Heart right ventricle (tissue), 16 donors: ENCODE measurements at regions not wholly inside any gene's neighbourhood (a gene's known extent, or its start where the extent isn't known, plus 50 kb on each side); places are given as distances from the start of the nearest gene placed in this dataset.

Experiments
- ATAC-seq, 8 donors: fragments of 200-7000 bp; cut with Tn5 transposase; one replicate each; pipeline ENCODE4 v1.9.1; 2020; ENCODE audit warnings: mild to moderate bottlenecking in 8 of 8, moderate library complexity in 8 of 8, moderate number of reproducible peaks in 1 of 8
- DNase-seq, 2 donors: peaks; one replicate each; pipeline ENCODE4 v3.0.0-alpha.2; 2020
- H3K27ac ChIP-seq, 10 donors: fragments of 200-600 bp; sonication (generic) in 2 of 10; one replicate each; pipeline versions ENCODE4 v1.5.0 to v1.8.0; 2020 to 2022; ENCODE audit warnings: mild to moderate bottlenecking in 3 of 10
- H3K27me3 ChIP-seq, 7 donors: fragments of 200-600 bp; one replicate each; pipeline ENCODE4 v1.8.0; 2021 to 2022; ENCODE audit warnings: mild to moderate bottlenecking in 2 of 7
- H3K36me3 ChIP-seq, 9 donors: fragments of 200-600 bp; sonication (generic) in 1 of 9; one replicate each; pipeline versions ENCODE4 v1.5.0 to v1.8.0; 2020 to 2022; ENCODE audit warnings: mild to moderate bottlenecking in 2 of 9
- H3K4me1 ChIP-seq, 9 donors: fragments of 200-600 bp; sonication (generic) in 1 of 9; one replicate each; pipeline versions ENCODE4 v1.5.0 to v1.8.0; 2020 to 2022; ENCODE audit warnings: mild to moderate bottlenecking in 4 of 9
- H3K4me3 ChIP-seq, 10 donors: fragments of 200-600 bp; sonication (generic) in 2 of 10; one replicate each; pipeline versions ENCODE4 v1.5.0 to v1.8.0; 2020 to 2022; ENCODE audit warnings: mild to moderate bottlenecking in 7 of 10, moderate library complexity in 2 of 10
- H3K9me3 ChIP-seq, 11 donors: fragments of 200-600 bp in 10 of 11; sonication (generic) in 2 of 11; one replicate each; pipeline versions ENCODE4 v1.5.0 to v1.8.0; 2013 to 2022; ENCODE audit warnings: mild to moderate bottlenecking in 2 of 11, control low read depth in 1 of 11, moderate library complexity in 1 of 11
- WGBS, 2 donors: extraction: QIAGEN DNeasy Blood & Tissue Kit; methylation state at CpG; one replicate each; pipeline ENCODE4 v1.1.7; 2013; ENCODE audit warnings: inconsistent platforms in 1 of 2; 5-methylcytosine and 5-hydroxymethylcytosine counted together
- intact Hi-C, 10 donors: fragments of 100-400 bp; cut with DNase I; formaldehyde crosslinking; loops; one replicate each; pipeline versions ENCODE4 v1.11.1 to v1.14.2; 2022
- TF ChIP-seq, protein P1 (sequence below), 9 donors: fragments of 200-600 bp; sonication (generic) in 2 of 9; IDR thresholded peaks; one replicate each; pipeline versions ENCODE4 v1.5.0 to v1.8.0; 2021 to 2022; ENCODE audit warnings: antibody characterized with exemption in 9 of 9, mild to moderate bottlenecking in 5 of 9, moderate library complexity in 1 of 9
- donor health status: Arrhythmogenic right ventricular cardiomyopathy.
- donor health status: ischemic (EF 13 %, LVEDD 7.1; RV severe dilation, severe dysfunction).
- donor health status: healthy with polysubstance abuse.
- donor health status: DM: no; HTN: yes; CAD: no.
- donor health status: DM: no; HTN: no; CAD: no.
- donor health status: ischemic (EF 25% LVEDD 6.9; RV normal size, moderate dysfunction).
- donor health status: ischemic (EF 25% LVEDD 5.7; RV mildly dilated, moderate dysfunction).
- donor health status: healthy.
- donor health status: DM: yes; HTN: yes; CAD: no.
- donor health status: Ischemic cardiomyopathy.
- donor health status: ischemic (EF 35%, LVEDD 5.7; RV mildly dilated, moderate dysfunction).
- donor health status: nonischemic (EF 11% LVEDD 7.7; RV severe dilation, severe dysfunction).
- donor health status: DM: yes; HTN: yes; CAD: no.
- donor health status: PGD.
- donor health status: ischemic (EF 29% LVEDD 5.4; RV normal size, mild dysfunction).
- donor health status: nonischemic (EF 23%, LVEDD 6.1; RV moderate dilation, normal function).

DNA sequence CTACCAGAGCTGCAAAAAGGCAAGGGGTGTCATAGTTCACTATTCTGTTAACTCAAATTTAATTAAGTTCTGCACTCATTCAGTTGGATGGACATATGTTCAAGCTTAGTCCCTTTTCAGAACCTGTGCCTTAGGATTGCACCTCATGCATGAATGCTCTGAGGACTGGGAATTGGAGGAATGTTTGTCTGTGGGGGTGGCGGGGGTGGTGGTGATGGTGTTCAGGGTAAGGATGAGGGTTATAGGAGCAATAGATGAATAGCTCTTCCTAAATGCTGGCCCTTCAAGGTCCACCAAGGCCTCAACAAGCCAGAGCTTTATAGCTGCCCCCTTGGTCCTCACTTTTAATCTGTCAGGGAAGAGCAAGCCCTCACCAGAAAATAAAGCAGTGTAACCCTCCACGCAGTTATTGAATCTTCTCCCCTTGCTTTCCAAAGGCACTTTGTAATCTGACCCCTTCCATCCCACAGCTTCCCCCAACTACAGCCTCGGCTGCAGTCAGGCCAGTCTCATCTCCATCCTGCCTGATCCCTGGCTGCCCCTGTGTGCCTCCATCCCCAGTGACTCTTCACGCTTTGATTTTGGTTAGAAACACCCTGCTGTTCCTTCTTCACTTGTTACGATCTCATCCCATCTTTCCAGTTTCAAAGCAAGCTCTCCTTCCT lies 221.6 kb upstream of the LMCD1 start:
- DNase-seq (no peak), ATAC-seq (no peak)
- Histone ChIP-seq H3K4me1 (peaks cover 0 to 23% (median 14%) of the 10 kb centered on the region in 9 donors), H3K36me3 (no peaks in the 10 kb centered on the region), H3K9me3 (peaks cover 0 to 3% (median 0%) of the 10 kb centered on the region in 11 donors), H3K27me3 (no peaks in the 10 kb centered on the region), H3K27ac (no peak overlapping the region), H3K4me3 (no peak overlapping the region)
- 56 to 64% methylated on average over 5 of the region's 5 CpGs for WGBS, 2 donors
- TF ChIP-seq, protein P1, sequence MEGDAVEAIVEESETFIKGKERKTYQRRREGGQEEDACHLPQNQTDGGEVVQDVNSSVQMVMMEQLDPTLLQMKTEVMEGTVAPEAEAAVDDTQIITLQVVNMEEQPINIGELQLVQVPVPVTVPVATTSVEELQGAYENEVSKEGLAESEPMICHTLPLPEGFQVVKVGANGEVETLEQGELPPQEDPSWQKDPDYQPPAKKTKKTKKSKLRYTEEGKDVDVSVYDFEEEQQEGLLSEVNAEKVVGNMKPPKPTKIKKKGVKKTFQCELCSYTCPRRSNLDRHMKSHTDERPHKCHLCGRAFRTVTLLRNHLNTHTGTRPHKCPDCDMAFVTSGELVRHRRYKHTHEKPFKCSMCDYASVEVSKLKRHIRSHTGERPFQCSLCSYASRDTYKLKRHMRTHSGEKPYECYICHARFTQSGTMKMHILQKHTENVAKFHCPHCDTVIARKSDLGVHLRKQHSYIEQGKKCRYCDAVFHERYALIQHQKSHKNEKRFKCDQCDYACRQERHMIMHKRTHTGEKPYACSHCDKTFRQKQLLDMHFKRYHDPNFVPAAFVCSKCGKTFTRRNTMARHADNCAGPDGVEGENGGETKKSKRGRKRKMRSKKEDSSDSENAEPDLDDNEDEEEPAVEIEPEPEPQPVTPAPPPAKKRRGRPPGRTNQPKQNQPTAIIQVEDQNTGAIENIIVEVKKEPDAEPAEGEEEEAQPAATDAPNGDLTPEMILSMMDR (IDR thresholded peaks at IDR 0.05): no peak
- intact Hi-C loops: no loop called here

DNA sequence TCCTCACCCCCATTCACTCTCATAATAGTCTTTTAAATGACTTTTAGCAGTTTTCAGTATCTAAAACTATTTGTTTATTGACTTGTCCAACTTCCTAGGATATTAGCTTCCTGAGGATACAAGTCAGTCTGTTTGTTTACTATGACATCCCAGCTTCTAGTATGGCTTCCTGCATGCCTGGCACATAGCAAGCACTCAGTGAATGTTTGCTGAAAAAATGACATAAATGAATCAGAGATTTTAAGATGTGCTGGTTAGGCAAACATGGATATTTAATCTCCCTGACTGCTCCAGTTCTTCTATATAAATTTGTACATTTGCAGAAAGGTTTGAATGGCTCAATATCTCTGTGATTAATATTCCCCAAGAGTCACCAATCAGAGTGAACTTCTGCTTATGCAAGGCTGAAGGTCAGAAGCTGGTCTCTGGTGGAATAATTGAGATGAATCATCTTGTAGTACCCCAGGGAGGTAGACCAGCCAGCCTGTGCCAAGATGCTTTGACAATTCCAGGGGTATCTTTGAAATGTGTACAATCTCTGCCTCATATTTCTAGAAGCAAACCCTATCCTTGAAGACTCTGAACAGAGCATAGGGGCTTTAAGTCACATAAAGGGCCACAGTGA lies 219.0 kb upstream of the LMCD1 start:
- Histone ChIP-seq H3K4me3 (no peak overlapping the region), H3K27me3 (no peaks in the 10 kb centered on the region), H3K36me3 (no peaks in the 10 kb centered on the region), H3K4me1 (peaks cover 0 to 25% (median 14%) of the 10 kb centered on the region in 9 donors), H3K9me3 (peaks cover 0 to 3% (median 0%) of the 10 kb centered on the region in 11 donors), H3K27ac (no peak overlapping the region)
- ATAC-seq (no peak), DNase-seq (no peak)
- TF ChIP-seq, protein P1 (IDR thresholded peaks at IDR 0.05): no peak
- intact Hi-C loops: no loop called here

DNA sequence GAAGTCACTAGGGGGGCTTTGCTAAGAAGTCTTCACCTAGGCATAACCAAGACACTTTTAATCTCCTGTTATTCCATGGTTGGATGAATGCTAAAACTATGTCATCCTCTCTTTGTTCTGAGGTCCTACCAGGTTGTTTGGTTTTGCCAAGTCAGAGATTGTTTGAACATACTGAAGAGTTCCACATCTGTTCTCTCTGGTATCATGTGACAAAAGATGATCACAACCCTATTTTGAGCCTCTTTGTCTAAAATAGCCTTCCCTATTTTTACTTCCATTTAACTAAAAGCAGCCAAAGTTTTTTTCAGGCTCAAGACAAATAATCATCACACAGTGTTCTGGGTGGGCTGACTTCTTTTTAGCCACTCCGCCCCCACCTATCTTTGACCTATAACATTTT lies 218.4 kb upstream of the LMCD1 start:
- ATAC-seq (peak in 4 of 8 donors; percentile 46 to 75 (median 58)), DNase-seq (no peak)
- Histone ChIP-seq H3K4me3 (no peak overlapping the region), H3K27me3 (no peaks in the 10 kb centered on the region), H3K4me1 (peaks cover 0 to 25% (median 14%) of the 10 kb centered on the region in 9 donors), H3K27ac (no peak overlapping the region), H3K36me3 (no peaks in the 10 kb centered on the region), H3K9me3 (peaks cover 0 to 3% (median 0%) of the 10 kb centered on the region in 11 donors)
- 82 to 85% methylated on average over 1 of the region's 1 CpG for WGBS, 2 donors
- TF ChIP-seq, protein P1 (IDR thresholded peaks at IDR 0.05): no peak
- intact Hi-C loops: no loop called here

DNA sequence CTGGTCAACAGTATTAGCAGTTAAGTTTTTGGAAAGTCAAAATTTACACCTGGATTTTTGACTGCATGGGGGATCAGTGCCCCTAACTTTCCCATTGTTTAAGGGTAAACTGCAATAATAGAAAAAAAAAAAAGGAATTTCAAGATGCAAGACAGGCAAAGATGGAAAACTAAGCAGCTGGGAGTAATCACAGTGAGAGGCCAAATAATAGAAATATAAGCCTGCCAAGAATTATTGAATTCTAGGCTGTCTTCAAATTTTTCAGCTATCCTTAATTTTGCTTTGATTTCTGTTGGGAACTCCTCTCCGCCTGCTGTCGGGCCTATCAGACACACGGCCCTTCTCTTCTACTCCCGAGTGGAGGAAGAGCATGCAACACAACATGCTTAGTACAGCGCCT lies 215.5 kb upstream of the LMCD1 start:
- Histone ChIP-seq H3K9me3 (peaks cover 0 to 3% (median 0%) of the 10 kb centered on the region in 11 donors), H3K4me3 (no peak overlapping the region), H3K4me1 (peaks cover 0 to 25% (median 14%) of the 10 kb centered on the region in 9 donors), H3K27ac (no peak overlapping the region), H3K27me3 (no peaks in the 10 kb centered on the region), H3K36me3 (no peaks in the 10 kb centered on the region)
- TF ChIP-seq, protein P1 (IDR thresholded peaks at IDR 0.05): no peak
- DNase-seq (no peak), ATAC-seq (no peak)
- intact Hi-C loops: no loop called here
- 73 to 75% methylated on average over 5 of the region's 5 CpGs for WGBS, 2 donors
